ENCODE measurements at regions not wholly inside any gene's neighbourhood (a gene's known extent, or its start where the extent isn't known, plus 50 kb on each side); places are given as distances from the start of the nearest gene placed in this dataset.

GRCh38 chr13:84917252-84917878 lies 881.9 kb downstream of the SLITRK6 start:
- TF ChIP-seq, protein P1, sequence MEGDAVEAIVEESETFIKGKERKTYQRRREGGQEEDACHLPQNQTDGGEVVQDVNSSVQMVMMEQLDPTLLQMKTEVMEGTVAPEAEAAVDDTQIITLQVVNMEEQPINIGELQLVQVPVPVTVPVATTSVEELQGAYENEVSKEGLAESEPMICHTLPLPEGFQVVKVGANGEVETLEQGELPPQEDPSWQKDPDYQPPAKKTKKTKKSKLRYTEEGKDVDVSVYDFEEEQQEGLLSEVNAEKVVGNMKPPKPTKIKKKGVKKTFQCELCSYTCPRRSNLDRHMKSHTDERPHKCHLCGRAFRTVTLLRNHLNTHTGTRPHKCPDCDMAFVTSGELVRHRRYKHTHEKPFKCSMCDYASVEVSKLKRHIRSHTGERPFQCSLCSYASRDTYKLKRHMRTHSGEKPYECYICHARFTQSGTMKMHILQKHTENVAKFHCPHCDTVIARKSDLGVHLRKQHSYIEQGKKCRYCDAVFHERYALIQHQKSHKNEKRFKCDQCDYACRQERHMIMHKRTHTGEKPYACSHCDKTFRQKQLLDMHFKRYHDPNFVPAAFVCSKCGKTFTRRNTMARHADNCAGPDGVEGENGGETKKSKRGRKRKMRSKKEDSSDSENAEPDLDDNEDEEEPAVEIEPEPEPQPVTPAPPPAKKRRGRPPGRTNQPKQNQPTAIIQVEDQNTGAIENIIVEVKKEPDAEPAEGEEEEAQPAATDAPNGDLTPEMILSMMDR (conservative IDR thresholded peaks at IDR 0.05; ENCODE audit: low read depth, low read length): peak; percentile 58
- TF ChIP-seq EZH2phosphoT487 (IDR thresholded peaks at IDR 0.05; ENCODE audit: borderline replicate concordance, low read length) (no peak), EZH2 (IDR thresholded peaks at IDR 0.05; ENCODE audit: low read length, unreplicated experiment) (no peak)
